ENCODE measurements at regions not wholly inside any gene's neighbourhood (a gene's known extent, or its start where the extent isn't known, plus 50 kb on each side); places are given as distances from the start of the nearest gene placed in this dataset.
"Not testable (repeated sequence)": the region's sequence is repeated elsewhere in the genome, so short reads cannot be mapped to it uniquely, and the experiment has no call there.

DNA sequence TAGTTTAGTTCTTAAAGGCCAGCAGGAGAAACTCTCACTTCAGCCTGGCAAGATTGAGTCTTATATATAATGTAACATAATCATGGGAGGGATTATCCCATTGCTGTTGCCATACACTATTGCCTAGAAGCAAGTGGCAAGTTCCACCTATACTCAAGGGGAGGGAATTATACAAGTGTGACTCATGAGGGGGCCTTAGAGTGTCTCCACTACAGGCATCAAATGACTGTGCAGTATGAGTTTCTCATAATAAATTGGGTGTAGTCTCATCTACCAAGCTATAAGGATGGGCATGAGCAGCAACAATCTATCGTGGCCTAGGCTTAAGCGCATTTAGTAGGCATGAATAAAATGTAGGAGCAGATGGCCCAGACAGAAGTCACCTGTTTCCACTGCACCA is 89.1 kb upstream of the C1GALT1C1 start:
- DNase-seq (ENCODE audit: low spot score), result no peak

DNA sequence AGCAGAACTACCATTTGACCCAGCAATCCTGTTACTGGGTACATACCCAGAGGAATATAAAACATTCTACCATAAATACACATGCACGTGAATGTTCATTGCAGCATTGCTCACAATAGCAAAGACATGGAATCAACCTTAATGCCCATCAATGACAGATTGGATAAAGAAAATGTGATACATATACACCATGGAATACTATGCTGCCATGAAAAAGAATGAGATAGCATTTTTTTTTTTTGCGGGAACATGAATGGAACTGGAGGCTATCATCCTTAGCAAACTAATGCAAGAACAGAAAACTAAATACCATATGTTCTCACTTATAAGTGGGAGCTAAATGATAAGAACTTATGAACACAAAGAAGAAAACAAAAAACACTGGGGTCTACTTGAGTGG is 72.5 kb upstream of the C1GALT1C1 start:
- not testable (repeated sequence) for DNase-seq (ENCODE audit: low spot score)

DNA sequence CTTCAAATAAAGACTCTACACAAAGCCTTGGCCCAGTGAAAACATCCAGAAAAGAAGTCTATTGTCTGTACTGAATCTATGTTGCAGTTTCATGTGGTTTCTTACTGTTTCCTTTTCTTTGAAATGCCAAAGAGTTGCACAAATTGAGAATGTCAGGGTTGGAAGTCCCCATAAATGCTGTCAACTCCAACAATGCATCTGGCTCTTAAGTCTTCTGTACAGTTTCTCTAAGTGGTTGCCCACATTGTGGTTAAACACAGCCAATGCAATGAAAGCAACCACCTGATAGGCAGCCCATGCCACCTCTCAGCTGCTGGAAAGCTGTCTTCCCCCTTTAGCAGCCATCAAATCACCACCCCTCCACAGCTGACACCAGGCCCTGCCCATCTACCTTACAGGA is 67.2 kb upstream of the C1GALT1C1 start:
- DNase-seq (ENCODE audit: low spot score), result no peak

GRCh38 chrX:120692319-120692718 is 62.5 kb upstream of the C1GALT1C1 start:
- DNase-seq (ENCODE audit: low spot score), result no peak

GRCh38 chrX:120690941-120691340 is 61.1 kb upstream of the C1GALT1C1 start:
- DNase-seq (ENCODE audit: low spot score), result no peak

DNA sequence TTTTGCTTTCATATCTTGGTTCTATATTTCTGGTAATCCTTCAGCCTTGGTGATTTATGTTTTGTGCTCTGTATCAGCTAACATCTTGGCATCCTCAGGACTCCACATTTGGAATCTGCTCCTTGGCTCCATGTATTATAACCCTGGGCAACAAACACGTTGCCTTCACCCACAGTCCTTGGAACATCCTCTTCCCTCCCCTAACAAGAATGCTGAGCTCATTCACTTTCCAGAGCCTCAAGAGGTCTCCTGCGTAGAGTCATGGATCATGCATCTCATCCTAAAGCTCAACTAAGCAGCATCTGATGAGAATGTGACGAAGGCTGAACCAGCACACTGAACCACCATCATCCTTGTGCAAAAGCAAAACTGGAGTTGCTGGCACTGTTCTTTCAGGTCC is 60.5 kb upstream of the C1GALT1C1 start:
- DNase-seq (ENCODE audit: low spot score), result no peak

DNA sequence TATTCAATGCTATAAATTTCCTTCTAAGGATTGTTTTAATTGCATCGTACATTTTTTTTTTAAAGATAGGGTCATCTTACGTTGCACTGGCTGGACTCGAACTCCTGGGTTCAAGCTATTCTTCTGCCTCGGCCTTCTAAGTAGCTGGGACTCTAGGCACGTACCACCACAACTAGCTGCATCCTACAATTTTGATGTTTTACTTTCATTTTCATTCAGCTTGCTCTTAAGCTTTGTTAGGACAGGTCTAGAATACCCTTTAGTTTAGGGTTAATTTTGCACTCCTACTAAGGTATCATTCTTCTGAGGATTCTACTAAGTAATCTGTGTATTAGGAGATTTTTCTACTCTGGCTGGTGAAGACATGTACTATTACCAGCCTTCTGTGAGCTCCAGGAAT is 50.2 kb upstream of the C1GALT1C1 start:
- DNase-seq (ENCODE audit: low spot score), result no peak
